ENCODE measurements at regions not wholly inside any gene's neighbourhood (a gene's known extent, or its start where the extent isn't known, plus 50 kb on each side); places are given as distances from the start of the nearest gene placed in this dataset.

- BruUV-seq (replicated peaks) = no TSS peak
- Histone ChIP-seq H3K4me2 (ENCODE audit: control insufficient read depth, insufficient read depth) (no peak overlapping the region), H3K36me3 (ENCODE audit: control insufficient read depth in 2 of 2, insufficient read depth in 2 of 2, low read length in 1 of 2) (no peaks in the 10 kb centered on the region), H3K9me3 (replicated peaks; ENCODE audit: control insufficient read depth, insufficient read depth, low read length) (no peaks in the 10 kb centered on the region), H3K4me3 (no peak overlapping the region), H3K4me1 (ENCODE audit: control insufficient read depth, insufficient read depth, low read length) (no peaks in the 10 kb centered on the region), H4K20me1 (ENCODE audit: control insufficient read depth, insufficient read depth) (no peaks in the 10 kb centered on the region), H3K27me3 (replicated peaks in 1 of 2; ENCODE audit: control insufficient read depth in 2 of 2, insufficient read depth in 2 of 2, low read length in 1 of 2) (no peaks in the 10 kb centered on the region), H3K27ac (ENCODE audit: control insufficient read depth, insufficient read depth) (no peak overlapping the region), H3K79me2 (ENCODE audit: control insufficient read depth, insufficient read depth, low read length) (no peaks in the 10 kb centered on the region), H3K9ac (ENCODE audit: control insufficient read depth, insufficient read depth, low read length) (no peak overlapping the region), H2AFZ (ENCODE audit: control insufficient read depth, low read depth, low read length) (no peak overlapping the region)
- intact Hi-C loops (cut with micrococcal nuclease; ENCODE audit: unreplicated experiment) = no loop called here
- WGBS (ENCODE audit: insufficient coverage, insufficient replicate concordance, low lambda C conversion rate, missing lambda C conversion rate) = 0% methylated on average over 3 of the region's 3 CpGs
- POLR2A ChIA-PET = no interaction called here
- no peak for TF ChIP-seq ATF7 (IDR thresholded peaks at IDR 0.05; ENCODE audit: low read depth)
- no peak for TF ChIP-seq SKIL (IDR thresholded peaks at IDR 0.05; ENCODE audit: low read depth, poor library complexity, severe bottlenecking)
- TF ChIP-seq LARP7 (IDR thresholded peaks at IDR 0.05) = no peak
- no peak for TF ChIP-seq ZNF687 (IDR thresholded peaks at IDR 0.05)
- TF ChIP-seq MEF2B (IDR thresholded peaks at IDR 0.05; ENCODE audit: partially characterized antibody, poor library complexity, severe bottlenecking) = no peak
- TF ChIP-seq RELA (IDR thresholded peaks at IDR 0.05; ENCODE audit: borderline replicate concordance, partially characterized antibody) = no peak
- no peak for TF ChIP-seq TBL1XR1 (IDR thresholded peaks at IDR 0.05; ENCODE audit: low read depth, low read length)
- no peak for TF ChIP-seq EGR1 (IDR thresholded peaks at IDR 0.05; ENCODE audit: borderline replicate concordance in 1 of 2, low read depth in 2 of 2, low read length in 2 of 2)
- no peak for TF ChIP-seq RAD51 (IDR thresholded peaks at IDR 0.05)
- no peak for TF ChIP-seq RB1 (IDR thresholded peaks at IDR 0.05; ENCODE audit: borderline replicate concordance)
- no peak for TF ChIP-seq ZNF384 (IDR thresholded peaks at IDR 0.05; ENCODE audit: borderline replicate concordance, low read depth, low read length)
- TF ChIP-seq HDAC2 (IDR thresholded peaks at IDR 0.05) = no peak
- no peak for ATAC-seq
- SMC1A ChIA-PET (ENCODE audit: uncharacterized antibody, unreplicated experiment) = no interaction called here
- in situ Hi-C loops (cut with MboI) = no loop called here
- no peak for DNase-seq (ENCODE audit: low read depth, low spot score)
- CTCF ChIA-PET = no interaction called here
- RAD21 ChIA-PET (ENCODE audit: unreplicated experiment) = no interaction called here
- FAIRE-seq = no peak
Measured at GRCh38 chr18:66410692-66411091, 193.2 kb downstream of the CDH19 start.
